GM19239 (cell line): ENCODE measurements at regions not wholly inside any gene's neighbourhood (a gene's known extent, or its start where the extent isn't known, plus 50 kb on each side); places are given as distances from the start of the nearest gene placed in this dataset.
"Not testable (repeated sequence)": the region's sequence is repeated elsewhere in the genome, so short reads cannot be mapped to it uniquely, and the experiment has no call there.

Source experiments
- DNase-seq: peaks from one replicate; pipeline ENCODE4 v3.0.0; 2011; ENCODE audit warnings: low spot score; ENCODE audit not compliant: insufficient read length
- FAIRE-seq: peaks from 2 replicates; lab custom pipeline; 2011; peaks lifted over from hg19 to GRCh38; lab: Jason Lieb, UNC

DNA sequence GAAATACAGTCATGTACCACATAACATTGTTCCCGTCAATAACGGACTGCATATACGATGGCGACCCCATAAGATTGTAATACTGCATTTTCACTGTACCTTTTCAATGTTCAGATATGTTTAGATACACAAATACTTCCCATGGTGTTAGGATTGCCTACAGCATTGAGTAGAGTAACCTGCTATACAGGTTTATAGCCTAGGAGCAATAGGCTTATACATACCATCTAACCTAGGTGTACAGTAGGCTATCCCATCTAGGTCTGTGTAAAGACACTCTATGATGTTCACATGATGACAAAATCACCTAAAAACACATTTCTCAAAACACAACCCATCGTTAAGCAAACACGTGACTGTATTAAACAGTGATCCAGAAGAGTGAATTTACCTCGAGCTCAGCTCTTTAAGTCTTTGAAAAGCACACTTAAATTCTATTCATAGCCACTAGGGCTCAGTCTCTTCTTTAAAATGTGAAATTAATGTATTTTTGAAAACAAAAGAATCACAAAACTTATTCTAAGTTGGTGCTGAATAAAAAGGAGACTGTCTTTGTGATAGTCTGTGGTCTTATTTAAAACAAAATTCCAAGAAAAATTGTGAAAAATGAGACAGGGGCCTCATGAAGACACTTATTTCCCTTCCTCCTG, 239.1 kb upstream of the ARID2 start:
- no peak for DNase-seq
- no peak for FAIRE-seq

DNA sequence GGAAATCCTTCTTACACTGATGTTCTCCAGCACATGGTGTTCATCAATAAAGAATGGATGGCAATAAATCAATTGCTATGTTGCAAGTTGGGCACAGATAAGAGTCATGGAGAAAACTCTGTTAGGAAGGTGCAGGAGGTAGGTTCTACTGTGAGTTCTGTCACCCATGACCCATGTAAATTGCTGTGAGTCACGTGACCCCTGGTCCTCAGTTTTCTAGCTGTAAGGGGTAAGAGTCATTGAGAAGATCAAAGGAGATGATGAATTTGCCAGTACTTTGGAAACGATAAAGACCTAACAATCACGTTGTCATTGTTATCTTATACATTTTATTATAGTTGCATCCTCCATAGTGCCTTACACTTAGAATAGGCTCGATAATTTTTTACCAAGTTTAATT, 235.2 kb upstream of the ARID2 start:
- no peak for DNase-seq
- no peak for FAIRE-seq

DNA sequence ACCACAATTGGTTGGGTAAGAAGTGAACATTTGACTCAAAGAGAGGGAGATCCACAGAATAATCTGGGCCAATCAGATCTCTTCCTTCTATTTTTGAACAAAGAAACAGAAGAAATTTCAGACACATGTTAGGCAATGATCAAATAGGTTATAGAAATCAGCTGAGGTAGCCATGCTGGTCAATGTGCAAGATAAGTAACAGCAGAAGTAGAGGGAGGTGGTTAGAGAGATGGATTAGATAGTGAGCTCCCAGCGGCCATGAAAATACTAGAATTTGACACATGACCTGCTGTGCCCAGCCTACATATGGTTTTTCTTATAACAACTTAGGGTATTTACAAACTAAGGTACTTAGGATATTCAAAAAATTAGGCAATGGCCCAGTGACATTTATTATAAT, 230.9 kb upstream of the ARID2 start:
- FAIRE-seq: no peak
- no peak for DNase-seq

DNA sequence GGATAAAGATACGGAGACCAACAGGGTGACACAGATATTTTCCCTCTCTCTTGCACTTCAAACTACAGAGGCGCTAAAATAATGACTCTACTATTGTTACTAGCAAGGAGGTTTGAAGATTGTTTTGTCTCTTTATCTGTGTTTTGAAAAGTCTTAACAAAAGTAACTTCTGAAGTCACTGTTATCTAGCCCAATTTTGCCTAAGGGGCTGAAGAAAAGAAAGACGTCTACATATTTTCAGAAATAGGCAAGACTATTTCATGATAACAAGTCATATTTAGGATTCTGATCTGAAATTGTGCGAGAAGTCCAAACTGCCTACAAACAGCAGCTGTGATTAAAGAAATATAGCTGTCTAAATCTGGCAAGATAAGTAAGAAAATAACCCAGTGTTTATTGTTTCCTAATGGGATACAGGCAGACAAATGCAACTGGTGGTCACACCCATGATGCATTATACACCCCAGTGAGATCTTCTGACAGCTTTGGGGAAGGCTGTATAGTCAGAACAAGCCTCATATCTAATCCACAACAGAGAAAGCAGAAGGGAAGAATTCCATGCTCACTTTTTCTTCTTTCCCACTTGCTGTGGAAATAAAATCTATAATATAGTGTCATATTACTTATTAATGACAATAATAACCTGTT, 226.9 kb upstream of the ARID2 start:
- no peak for FAIRE-seq
- DNase-seq: no peak

DNA sequence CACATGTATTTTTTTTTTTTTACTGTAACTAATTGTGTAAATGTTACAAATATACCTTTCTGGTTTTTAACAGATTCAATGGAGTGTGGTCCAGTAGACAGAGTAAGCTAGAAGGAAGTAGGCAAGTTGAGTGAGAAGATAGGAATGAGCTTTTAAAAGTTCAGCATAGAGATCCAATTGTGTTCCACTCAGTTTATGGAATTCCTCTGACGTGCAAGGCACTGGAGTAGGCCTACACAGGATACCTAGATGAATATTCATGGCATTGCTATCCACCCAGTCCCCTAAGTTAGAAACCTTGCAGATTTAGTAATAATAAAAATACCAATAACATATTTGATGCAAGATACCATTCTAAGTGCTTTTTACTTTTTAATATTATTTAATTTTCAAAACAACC, 225.6 kb upstream of the ARID2 start:
- DNase-seq (no peak), FAIRE-seq (no peak)

DNA sequence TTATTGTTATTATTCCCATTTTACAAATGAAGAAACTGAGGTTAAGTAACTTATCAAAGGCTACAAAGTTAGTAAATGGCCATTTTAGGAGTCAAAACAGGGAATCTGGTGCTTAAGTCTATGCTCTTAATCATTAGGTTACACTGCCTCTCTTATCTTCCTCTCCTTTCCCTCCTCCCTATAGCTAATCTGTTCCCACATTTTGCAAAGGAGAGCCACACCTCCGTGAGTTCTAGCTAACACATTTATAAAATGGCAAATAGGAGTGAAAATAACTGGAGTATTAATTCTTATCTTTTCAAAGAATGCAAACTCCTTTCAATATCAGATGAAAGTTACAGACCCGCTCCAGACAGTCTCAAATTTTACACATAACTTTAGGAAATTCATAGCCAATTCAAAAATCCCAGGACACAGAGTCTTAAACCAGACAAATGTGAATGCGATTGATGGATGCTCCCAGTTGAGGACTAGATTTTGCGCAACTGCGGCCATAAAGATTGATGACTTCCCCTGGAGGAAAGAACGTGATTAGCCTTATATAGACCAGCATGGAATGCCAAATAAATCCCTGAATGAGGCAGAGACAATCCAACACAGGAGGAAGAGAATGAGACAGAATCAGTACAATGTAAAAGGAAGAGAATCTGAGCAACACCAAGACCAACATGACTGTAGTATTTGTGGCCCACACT, 225.0 kb upstream of the ARID2 start:
- FAIRE-seq (no peak), DNase-seq (no peak)

DNA sequence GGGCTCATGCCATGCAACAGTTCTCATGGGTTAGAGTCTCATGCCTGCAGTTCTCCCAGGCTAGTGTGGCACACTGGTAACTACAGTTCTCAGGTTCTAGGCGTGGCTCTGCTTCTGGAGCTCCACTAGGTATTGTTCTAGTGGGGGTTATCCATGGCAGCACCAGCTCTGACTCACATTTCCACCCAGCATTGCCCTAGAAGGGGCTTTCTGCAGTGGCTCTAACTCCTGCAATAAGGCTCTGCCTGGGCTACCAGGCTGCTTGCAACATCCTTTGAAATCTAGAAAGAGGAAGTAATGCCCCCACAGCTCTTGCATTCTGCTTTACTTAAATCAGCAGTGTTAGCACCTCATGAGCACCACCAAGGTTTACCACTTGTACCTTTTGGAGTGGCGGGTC, 220.3 kb upstream of the ARID2 start:
- DNase-seq: no peak
- no peak for FAIRE-seq

DNA sequence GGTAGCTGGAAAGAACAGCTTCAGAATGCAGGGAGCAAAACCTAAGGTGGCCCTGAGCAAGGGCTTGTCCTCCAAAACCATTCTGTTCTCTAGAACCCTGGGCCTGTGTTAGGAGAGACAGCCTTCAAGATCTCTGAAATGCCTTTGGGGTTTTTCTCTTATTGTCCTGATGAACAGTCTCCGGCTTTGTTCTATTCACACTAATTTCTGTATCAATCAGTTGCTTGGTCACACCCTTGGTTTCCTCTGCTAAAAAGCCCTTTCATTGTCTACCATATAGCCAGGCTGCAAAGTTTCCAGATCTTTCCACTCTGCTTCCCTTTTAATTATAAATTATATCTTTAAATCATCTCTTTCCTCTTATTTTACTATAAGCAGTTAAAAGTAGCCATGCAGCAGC, 219.9 kb upstream of the ARID2 start:
- DNase-seq (no peak), FAIRE-seq (no peak)

DNA sequence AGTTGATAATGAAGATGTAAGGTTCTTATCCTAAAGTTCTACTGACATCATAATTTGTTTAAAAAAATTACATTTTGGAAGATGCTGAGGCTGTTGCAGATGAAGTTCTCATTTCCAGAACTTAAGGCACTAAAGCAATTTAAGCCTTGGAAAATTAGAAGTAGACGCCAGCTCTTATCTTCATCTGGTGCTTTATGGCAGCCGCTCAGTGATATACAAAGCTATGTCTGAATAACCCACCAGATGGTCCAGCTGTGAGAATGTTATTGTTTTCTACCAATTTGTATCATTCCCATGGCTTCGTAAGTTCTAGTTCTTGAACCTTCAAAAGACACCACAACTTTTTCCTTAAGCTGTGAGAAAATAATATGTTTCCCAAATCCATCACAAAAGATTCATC, 212.1 kb upstream of the ARID2 start:
- DNase-seq (no peak), FAIRE-seq (no peak)

DNA sequence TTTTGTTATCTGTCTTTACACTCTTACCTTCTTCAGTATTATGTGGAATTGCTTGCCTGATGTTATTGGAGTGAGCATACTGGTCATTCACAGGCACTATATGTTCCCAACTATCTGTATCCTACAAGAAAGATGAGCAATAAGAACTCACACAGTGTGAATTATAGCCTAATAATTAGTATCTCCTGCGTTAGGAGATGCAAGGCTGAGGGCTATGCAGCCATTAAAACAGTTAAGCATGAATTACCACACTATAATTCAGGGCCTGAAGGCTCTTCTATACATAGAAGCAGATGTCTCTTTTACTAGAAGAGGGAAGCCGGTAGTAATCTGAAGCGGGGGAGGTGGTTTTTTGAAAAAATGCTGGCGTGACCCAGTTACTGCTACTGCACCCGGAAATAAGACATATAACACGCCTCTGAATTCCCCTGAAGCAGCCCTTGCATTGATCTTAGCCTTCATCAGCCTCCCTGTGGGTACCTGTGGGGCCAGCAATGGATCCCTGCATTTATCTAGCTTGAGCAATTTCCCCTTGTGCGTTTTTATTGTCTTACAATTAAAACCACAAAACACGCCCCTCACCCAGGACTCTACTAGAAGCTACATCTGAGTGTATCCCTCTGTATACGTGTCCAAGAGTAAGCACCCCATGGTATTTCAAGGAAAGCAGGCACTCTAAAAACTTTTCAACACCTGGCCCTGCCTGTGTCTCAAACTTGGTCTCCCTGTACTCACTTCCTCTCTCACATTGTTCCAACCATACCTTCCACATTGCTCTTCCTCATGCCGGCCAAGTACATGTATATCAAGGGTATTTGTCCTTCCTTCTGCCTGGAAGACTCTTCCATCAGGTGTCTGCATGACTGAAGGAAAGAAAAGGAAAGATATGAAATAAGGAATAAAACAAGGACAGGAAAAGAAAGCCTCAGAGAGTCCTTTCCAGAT, 210.9 kb upstream of the ARID2 start:
- no peak for FAIRE-seq
- DNase-seq: no peak

DNA sequence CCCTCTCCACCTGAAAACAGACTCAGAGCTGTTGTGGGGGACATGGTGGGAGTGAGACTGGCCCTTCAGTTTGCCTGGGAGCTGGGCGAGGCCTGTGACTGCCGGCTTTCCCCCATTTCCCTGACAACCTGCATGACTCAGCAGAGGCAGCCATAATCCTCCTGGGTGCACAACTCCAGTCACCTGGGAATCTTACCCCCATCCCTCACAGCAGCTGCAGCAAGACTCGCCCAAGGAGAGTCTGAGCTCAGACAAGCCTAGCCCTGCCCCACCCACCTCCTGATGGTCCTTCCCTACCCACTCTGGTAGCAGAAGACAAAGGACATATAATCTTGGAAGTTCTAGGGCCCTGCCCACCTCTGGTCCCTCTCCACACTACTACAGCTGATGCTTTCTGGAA, 207.3 kb upstream of the ARID2 start:
- DNase-seq: no peak
- no peak for FAIRE-seq

DNA sequence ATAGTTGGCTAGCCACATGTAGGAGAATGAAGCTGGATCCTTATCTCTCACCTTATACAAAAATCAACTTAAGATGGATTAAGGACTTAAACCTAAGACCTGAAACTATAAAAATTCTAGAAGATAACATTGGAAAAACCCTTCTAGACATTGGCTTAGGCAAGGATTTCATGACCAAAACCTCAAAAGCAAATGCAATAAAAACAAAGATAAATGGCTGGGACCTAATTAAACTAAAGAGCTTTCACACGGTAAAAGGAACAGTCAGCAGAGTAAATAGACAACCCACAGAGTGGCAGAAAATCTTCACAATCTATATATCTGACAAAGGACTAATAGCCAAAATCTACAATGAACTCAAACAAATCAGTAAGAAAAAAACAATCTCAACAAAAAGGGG, 202.7 kb upstream of the ARID2 start:
- FAIRE-seq: not testable (repeated sequence)

DNA sequence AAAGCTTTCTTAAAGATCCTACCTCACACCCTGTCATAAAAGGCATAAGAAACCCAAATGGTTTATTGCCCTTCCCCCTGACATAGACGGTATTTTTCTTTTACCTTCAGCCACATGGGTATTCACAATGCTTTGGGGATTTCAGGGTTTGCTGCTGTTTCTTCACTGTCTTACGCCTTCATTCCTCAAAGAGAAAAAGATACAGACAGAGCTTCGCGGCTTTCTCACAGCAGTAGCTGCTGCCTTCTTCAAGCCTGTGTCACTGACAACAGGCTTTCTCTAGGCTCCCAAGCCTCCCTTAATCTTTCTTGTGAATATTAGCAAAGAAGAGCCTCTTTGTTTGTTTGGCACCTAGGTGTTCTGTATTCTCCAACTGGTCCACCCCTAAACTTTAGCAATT, 197.4 kb upstream of the ARID2 start:
- DNase-seq (no peak), FAIRE-seq (no peak)

More for the DNA sequence above, 202.7 kb upstream of the ARID2 start:
- DNase-seq: not testable (repeated sequence)

DNA sequence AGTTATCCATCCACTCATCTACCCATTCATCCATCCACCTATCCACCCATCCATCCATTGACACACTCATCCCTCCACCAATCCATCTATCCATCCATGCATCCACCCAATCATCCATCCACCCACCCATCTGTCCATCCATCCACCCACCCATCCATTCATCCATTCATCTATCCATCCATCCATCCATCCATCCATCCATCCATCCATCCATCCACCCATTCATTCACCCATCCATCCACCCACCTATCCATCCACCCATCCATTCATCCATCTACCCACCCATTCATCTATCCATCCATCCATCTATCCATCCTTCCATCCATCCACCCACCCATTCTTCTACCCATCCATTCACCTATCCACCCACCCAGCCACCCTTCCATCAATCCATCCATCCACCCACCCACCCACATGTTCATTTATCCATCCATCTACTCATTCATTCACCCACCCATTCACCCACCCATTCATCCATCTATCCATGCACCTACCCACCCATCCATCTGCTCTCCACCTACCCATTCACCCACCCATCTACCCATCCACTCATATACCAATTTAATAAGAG, 193.8 kb upstream of the ARID2 start:
- no peak for DNase-seq
- no peak for FAIRE-seq

DNA sequence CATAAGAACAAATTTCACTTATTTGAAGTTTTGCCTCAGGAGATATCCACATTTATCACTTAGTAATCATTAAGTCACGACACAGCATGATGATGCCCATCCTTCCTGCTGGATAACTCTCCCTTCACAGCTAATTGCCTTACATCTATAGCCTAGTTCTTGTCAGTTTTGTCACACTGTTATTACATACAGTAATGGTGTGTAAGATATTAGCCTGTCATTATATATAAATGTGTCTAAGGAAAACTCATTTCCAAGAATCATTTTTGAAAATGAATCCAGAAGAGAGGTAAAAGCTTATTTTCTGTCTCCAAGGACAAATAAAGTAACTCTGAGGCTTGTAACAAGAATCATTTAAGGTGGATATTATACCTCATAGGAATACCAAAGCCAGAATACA, 193.2 kb upstream of the ARID2 start:
- DNase-seq (no peak), FAIRE-seq (no peak)

DNA sequence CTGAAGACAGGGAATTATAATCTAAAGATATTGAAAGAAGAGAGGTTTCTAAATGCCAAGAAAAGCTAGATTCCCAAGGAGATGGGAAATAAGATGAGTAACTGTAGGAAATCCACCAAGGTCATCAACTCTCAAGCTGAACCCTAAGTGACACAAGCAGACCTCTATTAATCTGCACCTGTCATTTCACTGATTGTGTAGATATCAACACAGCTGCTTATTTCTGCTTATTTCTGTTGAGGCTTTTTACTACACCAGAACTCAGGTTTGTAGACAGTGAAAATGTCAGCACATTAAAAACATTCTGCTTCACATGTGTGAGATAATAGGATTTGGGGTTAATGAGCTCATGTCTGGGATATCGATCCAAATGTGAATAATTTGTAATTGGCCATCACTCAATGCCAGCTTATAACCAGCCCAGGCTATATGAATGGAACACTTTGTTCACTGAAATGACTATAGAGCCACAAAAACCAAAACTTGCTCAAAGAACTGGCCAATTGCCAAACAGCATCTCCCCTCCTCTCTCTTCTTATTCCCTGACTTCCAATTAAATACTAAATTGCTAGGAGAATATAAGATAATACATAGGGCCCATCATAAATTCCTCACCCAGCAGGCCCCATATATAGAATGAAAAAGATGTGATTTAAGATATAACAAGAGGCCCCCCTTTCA, 188.7 kb upstream of the ARID2 start:
- DNase-seq (no peak), FAIRE-seq (no peak)

DNA sequence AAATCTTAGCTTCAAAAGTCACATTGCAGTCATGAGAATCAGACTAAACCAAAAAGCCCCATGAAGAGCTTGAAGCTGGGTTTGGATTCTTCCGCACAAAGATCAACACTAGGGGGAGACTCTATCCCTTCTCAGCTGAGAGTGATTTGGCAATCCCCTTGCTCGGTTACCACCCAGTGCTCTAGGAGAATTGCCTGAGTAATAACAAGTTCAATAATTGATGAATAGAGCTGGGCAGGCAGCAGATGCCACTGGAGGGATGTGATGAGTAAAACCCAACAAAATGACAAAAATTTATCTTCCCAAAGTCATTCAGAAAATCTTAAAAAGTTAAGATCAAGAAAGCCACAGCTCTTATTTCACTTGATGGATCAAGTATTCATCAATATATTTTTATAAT, 185.6 kb upstream of the ARID2 start:
- peak; percentile 90 for FAIRE-seq

DNA sequence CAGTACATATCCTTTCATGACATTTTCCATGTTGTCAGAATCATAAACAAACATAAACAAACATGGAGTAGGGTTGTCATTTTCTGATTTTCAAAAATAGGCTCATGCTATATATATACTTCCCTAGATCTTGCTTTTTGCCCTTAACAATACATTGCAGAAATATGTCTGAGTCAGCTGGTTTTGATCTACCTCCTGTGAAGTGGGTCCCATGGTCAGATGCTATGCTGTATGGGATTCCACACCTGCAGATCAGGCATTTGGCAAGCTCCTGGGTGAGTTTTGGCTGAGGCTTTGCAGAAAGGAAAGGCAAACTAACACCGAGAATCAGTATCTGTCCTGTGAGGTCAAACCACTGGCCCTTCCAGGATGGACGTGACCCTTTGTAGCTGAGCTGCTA, 183.0 kb upstream of the ARID2 start:
- FAIRE-seq: no peak
- no peak for DNase-seq

More for the DNA sequence above, 185.6 kb upstream of the ARID2 start:
- DNase-seq: peak; percentile 59

DNA sequence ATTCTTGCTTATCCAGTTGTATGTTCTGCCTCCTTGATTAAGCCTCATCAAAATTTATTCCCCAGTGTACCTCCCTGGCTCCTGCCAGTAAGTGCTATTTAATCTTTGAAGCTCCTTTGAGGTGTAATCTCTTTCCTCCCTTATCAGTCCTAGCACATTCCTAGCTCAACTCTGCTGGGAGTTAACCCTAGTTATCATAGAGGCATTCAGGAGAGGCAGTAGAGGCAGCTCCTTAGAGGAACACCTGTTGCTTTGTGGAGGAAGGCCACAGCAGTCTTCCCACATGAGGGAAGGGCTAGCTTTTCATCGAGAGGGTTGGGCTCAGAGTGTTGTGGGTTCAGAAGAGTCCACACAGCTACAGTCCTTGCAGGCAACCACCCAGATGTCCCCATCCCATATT, 182.4 kb upstream of the ARID2 start:
- DNase-seq (no peak), FAIRE-seq (no peak)

DNA sequence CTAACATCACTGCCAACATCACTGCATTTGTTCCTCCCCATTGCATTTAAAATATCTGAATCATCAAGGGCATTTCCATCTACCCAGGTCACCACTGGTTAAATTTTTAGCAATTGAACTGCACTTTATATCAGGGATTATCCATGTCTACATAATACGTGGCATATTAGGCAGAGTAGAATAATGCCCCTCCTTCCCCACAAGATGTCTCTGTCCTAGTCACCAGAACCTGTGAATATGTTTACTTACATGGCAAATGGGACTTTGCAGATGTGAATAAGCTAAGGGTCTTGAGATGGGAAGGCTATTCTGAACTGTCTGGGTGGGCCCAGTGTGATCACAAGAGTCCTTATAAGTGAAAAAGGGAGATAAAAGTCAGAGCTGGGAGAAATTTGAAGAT, 181.7 kb upstream of the ARID2 start:
- no peak for DNase-seq
- FAIRE-seq: no peak
